ENCODE measurements at regions not wholly inside any gene's neighbourhood (a gene's known extent, or its start where the extent isn't known, plus 50 kb on each side); places are given as distances from the start of the nearest gene placed in this dataset.

GRCh38 chr10:113243311-113243710 is 293.3 kb downstream of the TCF7L2 start:
- TF ChIP-seq CTCF (IDR thresholded peaks at IDR 0.05; ENCODE audit: low read depth, low read length) (no peak), EZH2phosphoT487 (IDR thresholded peaks at IDR 0.05; ENCODE audit: low read depth) (no peak)

All from OCI-LY3 (cell line).